Colon (tissue), 2 donors: ENCODE measurements at regions not wholly inside any gene's neighbourhood (a gene's known extent, or its start where the extent isn't known, plus 50 kb on each side); places are given as distances from the start of the nearest gene placed in this dataset.

Experiments
- FAIRE-seq: peaks from 2 replicates; lab custom pipeline; 2012; peaks lifted over from hg19 to GRCh38; lab: Jason Lieb, UNC
- donor health status: control.
- donor health status: control.

DNA sequence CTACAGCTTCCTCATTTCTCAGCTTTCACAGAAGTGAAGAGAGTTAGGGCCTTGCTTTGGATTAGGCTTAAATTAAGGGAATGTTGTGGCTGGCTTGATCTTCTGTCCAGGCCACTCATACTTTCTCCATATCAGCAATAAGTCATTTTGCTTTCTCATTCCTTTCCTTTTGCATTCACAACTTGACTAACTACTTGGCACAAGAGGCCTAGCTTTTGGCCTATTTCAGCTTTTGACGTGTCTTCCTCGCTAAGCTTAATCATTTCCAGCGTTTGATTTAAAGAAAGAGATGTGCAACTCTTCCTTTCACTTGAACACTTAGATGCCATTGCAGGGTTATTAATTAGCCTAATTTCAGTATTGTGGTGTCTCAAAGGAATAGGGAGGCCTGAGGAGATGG lies 712.0 kb downstream of the INHBA start:
- no peak for FAIRE-seq

DNA sequence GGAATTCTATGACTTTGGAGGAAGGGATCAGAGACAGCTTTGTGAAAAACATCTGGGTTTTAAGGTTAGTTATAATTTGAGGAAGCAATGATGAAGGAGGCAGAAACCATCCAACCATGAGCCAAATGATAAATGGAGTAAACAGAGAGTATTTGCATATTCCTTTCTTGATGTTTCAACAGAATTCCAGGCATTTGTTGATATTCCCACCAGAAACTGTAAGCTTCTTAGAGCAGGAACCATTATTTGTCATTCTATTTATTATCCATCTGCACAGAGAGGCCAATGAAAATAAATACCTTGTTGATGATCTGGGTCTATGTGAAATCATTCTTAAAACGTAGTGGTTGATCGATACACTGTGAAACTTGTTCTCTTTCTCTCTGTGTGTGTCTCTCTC lies 715.3 kb downstream of the INHBA start:
- no peak for FAIRE-seq

DNA sequence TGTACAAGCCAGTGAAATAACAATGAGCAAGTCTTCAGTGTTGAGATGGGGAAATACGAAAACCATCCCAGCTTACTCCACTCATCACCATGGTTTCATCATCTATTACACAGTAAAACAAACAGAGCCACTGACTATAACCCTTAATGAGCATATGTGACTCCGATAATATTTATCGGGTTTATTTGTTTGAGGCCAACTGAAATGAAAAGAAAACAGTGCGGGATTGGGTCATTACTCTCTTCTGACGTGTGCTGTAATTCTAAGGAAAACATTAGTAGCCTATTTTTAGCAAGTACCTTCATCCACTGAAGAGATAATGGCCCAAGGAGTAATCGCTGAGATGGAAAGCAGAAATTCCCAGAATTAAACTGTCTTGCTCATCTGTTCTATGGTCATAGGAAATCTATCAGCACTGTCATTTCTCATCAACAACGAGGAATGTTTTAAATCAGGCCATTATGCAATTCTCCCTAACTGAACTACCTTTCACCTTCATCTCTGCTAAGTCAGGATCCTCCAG lies 716.5 kb downstream of the INHBA start:
- no peak for FAIRE-seq

DNA sequence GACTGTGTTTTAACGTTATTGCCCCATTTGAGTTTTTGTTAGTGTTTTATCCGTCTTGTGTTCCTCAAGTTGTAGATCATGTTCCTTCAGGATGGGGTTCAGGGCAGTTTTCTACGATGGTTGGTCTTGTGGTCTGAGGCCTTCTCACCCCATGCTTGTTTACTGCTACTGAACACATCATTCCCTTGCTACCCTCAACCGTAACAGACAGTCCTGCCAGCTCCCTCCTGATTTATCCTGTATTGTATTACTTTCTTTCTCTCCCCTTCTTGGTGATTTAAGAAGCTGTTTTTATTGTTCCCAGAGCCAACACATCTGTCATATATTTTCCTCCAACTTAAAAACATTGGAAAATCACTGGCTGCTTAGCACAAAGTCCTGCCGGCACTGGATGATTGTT lies 719.8 kb downstream of the INHBA start:
- no peak for FAIRE-seq

DNA sequence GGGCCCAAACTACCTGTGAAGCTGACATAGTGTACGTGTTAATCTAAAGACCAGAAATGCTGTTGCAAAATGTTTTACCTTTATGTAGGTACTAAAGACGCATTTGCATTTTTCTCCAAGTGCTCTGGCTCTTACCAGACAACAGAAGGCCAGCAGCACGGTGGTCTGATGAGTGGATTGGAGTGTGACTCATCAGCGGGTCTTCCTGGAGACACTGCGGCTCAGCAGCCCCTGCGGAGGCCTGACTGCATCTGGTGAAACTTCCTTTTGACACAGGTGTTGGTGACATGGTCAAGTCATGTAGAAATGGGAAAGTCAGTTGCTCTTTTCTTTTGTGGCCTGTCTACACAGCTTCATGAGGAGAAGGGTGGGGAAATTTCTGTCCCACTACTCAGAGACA lies 723.6 kb downstream of the INHBA start:
- FAIRE-seq, result no peak

DNA sequence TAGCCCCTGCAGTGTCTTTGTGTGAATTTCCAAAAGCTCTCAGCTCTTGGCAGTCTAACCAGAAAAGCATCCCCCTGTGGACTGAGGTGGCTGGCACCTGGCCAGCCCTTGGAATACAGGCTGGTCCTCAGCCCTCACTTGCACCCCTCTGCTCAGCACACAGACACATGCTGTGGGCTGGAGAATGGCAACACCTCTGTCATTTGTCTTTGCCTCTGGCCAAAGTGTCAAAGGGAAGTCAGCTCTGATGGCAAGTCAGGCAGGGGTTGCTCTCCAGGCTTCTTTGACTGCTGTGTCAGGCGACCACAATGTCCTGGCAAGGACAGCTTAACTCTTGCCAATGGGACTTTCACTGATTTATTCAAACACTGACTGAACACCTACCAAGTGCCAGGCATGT lies 724.8 kb downstream of the INHBA start:
- FAIRE-seq, result no peak

DNA sequence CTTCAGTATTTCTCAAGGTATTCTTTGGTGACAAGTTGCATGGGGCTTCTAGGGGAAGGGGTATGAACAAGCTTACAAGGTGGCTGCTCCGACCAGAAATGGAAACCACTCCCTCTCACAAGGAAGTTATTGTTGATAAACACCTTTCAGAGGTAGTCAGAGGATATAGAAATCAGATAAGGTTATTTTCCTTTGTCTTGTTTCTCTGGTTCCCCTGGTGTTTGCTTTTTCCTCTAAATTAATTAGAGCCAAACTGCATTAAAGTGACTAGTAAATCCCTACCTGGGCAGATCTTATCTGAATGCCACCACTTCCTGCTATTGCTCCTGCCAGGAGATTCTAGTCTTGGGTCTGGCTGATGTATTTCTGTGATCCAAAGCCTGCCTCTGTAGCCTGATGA lies 725.4 kb downstream of the INHBA start:
- no peak for FAIRE-seq

DNA sequence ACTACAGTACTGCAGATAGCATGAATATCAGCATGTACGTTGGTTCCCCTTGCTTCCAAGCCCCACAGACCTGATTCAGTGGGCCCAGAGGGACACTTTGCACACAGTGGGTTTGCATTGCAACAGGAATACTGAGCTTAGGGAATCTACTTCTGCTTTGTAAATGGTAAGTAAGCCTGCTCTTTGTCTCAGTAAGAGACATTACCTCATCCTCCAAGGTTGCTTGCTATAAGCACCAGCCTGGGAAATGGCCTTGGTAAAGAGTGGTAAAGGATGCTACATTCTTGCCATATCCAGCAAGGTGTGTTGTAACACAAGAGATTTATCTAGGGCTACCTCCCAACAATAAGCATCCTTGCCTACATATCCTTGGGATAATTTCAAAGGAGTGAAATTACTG lies 730.5 kb downstream of the INHBA start:
- no peak for FAIRE-seq

DNA sequence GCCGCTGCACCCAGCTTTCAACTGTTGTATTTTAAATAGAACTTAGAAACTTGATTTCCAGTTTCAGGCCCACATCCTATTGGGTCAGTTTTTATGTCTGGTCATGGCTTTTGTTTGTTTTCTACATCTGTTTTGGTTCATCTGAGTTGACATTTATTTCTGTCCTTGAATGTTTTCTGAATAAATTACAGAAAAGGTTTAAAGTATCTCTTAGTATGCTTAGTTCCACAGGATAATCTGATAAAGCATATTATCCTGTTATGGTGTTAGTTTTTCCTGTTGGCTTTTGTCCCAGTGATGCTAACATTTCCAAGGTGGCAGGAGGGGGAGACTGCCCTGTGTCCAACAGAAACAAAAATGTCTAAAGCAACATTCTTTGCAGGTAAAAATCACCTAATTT lies 733.2 kb downstream of the INHBA start:
- no peak for FAIRE-seq

DNA sequence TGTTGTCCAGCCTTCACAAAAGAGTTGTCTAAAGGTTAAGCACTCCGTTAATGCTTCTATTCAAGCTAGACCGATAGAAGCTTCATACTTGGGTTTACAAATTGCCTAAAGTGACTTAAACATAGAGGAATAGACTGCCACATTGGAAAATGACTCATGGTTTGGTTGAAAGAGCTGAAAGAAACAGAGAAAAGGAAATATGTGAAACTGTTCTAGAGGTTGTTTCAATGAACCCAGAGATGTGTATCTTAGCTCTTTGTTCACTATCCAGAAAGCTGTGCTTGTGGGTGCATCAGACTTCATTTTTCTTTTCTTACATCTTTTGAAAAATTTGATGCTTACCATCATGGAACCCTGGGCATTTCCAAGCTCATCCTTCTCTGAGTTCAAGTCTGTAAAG lies 736.2 kb downstream of the INHBA start:
- FAIRE-seq, result no peak

DNA sequence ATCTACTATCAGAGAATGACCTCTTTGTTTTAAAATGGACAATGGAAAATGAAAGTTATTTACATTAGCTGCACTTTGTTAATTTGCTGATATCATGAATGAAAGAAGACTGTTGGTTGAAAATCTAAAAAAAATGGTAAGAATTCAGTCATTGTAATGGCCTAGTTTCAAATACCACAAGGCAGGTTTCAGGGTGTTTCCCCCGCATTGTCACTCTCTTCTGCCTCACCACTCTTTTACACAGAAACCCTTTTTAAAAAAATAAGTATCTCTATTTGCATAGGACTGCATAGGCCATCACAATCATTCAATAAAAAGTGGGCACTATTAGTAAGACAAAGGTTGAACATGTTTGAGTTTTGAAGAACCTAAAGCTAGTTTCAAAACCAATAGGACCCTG lies 737.1 kb downstream of the INHBA start:
- FAIRE-seq, result no peak

DNA sequence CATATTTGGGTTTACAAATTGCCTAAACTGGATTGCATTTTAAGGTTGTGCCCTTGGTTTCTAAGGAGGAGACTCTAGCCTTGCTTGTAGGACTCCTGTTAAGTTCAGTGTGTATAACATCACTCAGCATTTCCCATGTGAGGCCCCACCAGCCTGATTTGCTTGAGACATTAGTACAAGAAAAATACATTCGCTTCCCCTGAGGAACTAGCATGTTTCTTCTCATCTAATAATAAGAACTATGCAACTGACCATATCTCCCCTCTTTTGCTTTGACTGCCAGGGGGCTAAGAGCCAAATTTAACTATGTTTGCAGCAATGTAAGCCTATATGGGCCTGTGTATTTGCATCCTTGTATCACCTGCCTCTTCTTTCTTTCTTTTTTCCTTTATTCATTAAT lies 737.9 kb downstream of the INHBA start:
- no peak for FAIRE-seq

DNA sequence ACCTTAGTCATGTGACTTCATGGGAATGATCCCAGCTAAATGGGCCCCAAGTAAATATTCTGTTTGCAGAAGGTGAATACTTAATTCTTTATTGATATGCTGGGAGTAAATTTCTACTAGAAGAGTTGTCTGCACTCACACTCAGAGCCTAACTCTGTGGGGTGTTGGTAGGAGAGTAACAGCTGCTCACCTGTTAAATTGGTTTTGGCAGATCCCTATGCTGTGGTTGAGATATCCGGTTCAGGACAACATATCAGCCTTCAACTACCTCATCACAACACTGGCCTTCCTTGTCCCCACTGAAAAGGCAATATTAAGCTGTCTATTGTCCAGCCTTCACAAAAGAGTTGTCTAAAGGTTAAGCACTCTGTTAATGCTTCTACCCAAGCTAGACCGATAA lies 738.3 kb downstream of the INHBA start:
- FAIRE-seq, result no peak

DNA sequence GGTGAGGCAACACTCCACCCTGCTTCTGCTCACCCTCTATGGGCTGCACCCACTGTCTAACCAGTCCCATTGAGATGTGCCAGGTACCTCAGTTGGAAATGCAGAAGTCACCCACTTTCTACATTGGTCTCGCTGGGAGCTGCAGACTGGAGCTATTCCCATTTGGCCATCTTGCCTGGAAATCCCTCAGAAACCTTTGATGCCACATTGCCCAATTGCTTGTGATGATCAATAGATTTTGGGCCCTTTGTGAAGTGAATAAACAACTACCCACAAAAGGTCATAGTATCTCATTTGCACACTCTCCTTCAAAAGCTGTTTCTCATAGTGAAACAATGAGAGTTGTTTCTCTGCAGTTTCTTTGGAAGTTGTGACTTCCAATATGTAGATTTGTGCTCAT lies 742.9 kb downstream of the INHBA start:
- FAIRE-seq, result no peak

DNA sequence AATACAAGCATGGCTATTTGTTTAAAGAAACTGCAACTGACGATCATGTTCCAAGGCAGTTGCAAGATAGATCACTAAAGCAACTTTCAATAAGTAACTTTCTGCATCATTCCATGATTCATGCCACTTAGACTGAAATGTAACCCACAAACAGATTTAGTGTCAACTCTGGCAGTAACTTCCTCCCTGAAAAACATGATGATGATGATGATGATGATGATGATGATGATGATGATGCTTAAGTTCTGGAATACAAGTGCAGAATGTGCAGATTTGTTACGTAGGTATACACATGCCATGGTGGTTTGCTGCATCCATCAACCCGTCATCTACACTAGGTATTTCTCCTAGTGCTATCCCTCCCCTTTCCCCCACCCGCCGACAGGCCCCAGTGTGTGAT lies 754.7 kb downstream of the INHBA start:
- FAIRE-seq, result no peak

DNA sequence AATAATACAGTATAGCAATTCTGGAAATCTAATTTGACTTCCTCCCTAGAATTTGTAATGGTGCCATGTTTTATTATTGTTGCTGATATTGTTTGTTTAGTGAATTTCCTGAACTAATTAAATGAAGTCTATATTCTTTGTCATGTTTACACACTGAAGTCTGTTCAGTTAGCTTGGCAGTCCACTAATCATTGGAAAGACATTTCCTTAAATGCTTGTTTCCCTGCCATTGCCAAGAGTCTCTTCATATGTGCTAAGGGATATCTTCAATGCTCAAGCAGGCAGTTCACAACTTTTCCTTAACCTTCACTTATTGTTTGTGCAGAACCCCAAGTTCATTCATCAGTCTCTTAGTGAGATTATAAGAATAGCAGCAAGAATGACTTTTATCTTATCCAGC lies 755.3 kb downstream of the INHBA start:
- FAIRE-seq, result no peak

DNA sequence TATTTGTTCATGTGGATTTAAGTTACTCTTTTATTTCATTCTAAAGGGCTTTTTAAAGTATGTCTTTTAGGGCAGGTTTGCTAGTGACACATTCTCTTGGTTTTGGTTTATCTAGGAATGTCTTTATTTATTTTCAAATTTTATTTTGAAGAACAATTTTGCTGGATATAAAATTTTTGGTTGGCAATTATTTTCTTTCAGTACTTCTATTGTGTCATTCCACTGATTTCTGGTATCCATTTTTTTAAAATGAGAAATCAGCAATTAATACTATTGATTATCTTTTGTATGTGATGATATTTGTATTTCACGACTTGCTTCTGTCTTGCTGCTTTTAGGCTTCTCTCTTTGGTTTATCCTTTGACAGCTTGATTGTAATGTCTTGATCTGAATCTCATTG lies 756.3 kb downstream of the INHBA start:
- FAIRE-seq, result no peak

DNA sequence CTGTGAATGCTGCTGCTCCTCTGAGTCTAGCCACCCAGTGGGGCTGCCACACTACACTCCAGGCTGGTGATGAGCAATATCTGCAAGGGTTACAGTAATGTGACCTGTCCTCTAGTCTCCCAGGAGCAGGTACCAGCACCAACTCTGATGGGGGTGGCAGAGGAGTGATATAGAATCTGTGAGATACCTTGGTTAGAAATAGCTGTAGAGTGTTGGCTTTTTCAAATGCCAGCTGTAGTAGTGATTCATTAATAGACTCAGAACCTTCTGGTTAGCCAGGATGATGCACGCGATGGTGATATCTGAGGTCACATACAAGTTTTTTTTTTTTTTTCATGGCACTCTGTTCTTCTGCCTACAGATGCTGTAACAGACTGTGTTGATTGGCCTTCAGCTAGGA lies 757.1 kb downstream of the INHBA start:
- FAIRE-seq, result no peak

DNA sequence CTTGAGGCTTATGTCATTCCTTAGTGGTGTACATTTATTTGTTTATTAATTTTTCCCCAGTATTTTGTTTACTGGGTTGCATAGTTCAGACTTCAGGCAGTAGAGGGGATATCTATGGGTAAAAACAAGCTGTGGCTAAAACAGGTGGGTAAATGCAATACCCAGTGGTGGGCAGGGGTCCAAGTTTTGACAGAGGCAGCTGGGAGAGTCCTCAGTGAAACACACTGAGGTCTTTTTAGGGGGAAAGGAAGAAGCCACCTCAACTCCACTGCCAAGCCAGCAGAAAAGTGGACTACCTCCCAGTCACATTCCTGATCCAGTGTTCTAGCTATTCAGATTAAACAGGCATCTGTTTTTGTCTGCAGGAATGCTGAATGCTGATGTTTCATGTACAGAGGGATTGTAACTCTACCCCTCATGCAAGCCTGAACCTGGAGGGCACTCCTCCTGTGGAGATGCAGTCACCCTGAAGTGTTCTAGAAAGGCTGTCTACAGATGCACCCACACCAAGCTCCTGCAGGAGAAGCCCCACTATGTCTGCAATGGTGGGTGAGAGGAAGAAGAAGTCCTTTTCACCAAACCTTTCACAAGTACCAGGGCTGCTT lies 757.8 kb downstream of the INHBA start:
- FAIRE-seq, result no peak

DNA sequence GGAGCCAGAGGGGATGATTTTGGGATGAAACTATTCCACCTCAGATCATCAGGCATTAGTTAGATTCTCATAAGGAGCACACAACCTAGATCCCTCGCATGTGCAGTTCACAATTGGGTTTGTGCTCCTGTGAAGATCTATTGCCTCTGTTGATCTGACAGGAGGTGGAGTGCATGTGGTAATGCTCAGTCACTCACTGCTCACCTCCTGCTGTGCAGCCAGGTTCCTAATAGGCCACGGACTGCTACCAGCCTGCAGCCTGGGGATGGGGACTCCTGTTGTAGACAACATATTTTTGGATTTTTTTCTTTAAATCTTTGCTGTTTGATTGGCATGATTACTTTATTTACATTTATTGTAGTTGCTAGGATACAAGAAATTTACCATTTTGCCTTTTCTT lies 765.0 kb downstream of the INHBA start:
- FAIRE-seq, result no peak

DNA sequence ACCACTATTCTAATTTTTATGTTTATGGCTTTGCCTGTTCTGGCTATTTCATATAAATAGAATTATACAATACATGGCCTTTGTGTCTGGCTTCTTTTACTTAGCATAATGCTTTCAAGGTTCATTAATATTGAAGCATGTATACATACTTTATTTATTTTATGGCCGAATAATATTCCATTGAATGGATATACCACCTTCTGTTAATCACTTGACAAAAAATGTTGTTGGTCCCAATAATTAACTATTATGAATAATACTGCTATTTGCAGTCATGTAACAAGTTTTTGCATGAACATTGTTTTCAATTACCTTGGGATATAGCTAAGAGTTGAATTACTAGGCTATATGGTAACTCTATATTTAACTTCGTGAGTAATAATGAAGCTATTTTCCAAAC lies 767.5 kb downstream of the INHBA start:
- FAIRE-seq, result no peak

DNA sequence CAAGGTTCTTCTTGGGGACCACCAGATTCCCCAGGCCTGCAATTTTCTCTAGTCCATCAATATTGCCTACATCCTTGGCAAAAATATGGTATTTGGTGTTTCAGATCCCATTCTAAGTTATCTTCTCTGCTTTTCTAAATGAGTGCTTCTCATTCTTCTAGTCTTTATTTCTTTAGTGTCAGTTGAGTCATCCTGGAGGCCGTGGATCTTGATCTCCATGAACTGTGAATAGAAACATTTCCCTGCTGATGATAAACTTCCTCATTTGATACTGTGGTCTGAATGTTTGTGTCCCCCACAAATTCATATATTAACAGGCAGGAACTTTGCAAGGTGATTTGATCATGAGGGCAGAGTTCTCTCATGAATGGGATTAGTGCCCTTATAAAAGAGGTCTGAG lies 779.3 kb downstream of the INHBA start:
- FAIRE-seq, result no peak

DNA sequence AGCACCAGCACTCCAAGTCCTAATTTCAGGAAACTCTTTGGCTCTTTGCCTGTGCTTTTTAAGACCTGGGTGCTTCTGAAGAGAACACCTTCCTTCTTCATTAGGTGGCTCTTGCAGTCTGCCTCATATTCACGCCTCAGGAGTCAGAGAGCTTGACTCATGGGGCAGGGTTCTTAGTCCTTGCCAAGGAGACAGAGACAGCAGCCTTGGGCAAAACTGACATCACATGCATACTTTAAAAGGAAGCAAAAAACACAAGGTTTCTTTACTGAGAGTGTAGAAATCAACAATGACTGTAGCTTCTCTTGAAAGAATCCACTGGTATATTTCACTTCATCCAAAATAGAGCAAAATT lies 780.6 kb downstream of the INHBA start:
- no peak for FAIRE-seq

DNA sequence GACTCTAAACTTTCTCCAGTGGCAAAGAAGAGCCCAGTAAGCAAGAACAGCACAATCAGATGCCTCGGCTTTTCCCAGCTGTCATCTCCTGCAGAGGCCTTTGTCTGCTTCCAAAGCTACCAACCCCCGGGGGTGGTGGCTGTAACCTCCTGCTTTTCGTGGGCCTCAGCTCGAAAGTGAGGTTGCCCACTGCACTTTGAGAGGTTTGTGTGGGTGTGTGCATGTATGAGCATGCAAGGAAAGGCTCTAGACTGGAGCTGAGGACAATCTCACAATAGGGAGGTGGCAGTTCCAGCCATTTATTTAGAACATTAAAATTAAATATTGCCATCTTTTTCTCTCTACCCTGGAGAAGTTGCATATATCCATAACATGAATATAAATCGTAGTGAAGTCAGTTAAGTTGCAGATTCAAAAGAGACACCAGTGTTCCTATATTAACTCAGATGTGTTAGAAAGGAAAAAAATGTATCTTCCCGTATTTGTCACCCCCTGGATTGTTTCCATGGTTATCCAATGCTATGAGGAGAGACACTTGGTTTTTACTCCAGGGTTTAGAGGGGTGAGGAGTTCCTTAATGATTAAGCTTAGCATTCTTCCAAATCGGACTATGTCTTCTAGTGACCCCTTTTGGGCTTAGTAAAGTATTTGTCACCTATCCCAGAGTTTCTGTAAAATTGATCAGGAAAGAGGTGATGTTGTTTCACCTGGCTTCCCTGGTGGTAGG lies 781.1 kb downstream of the INHBA start:
- FAIRE-seq, result no peak
